Ovary (tissue), 7 donors: ENCODE measurements at regions not wholly inside any gene's neighbourhood (a gene's known extent, or its start where the extent isn't known, plus 50 kb on each side); places are given as distances from the start of the nearest gene placed in this dataset.

Experiments
- DNase-seq, 5 donors: peaks; one replicate each; pipeline ENCODE4 v3.0.0-alpha.2; 2019 to 2020
- H3K27ac ChIP-seq, 2 donors: fragments of 200-600 bp; one replicate each; pipeline versions ENCODE4 v1.5.1 to v1.8.0; 2019 to 2022
- H3K27me3 ChIP-seq: fragments of 200-600 bp; one replicate; pipeline ENCODE4 v1.8.0; 2022
- H3K36me3 ChIP-seq: fragments of 200-600 bp; sonication (generic); one replicate; pipeline ENCODE4 v1.5.1; 2019
- H3K4me1 ChIP-seq: one replicate; pipeline ENCODE4 v1.8.1; 2013; ENCODE audit warnings: mild to moderate bottlenecking, moderate library complexity; ENCODE audit not compliant: insufficient read depth
- H3K4me3 ChIP-seq: fragments of 200-600 bp; sonication (generic); one replicate; pipeline ENCODE4 v1.5.1; 2017
- H3K9me3 ChIP-seq, 2 donors: fragments of 200-600 bp in 1 of 2; sonication (generic) in 1 of 2; one replicate each; pipeline versions ENCODE4 v1.5.1 to v1.8.1; 2013 to 2019; ENCODE audit warnings: mild to moderate bottlenecking in 1 of 2, moderate library complexity in 1 of 2
- EP300 ChIP-seq: sonication (generic); formaldehyde crosslinking; IDR thresholded peaks from one replicate; pipeline ENCODE4 v1.6.1; 2017; ENCODE audit warnings: antibody characterized with exemption
- POLR2A ChIP-seq: fragments of 450-650 bp; IDR thresholded peaks from one replicate; pipeline ENCODE4 v1.6.1; 2017; ENCODE audit warnings: antibody characterized with exemption, mild to moderate bottlenecking, moderate library complexity
- WGBS, 3 donors: extraction: QIAGEN DNeasy Blood & Tissue Kit in 1 of 3; methylation state at CpG; one replicate each; pipeline versions ENCODE4 v1.1.5 to v1.1.7; 2013 to 2017; 5-methylcytosine and 5-hydroxymethylcytosine counted together
- intact Hi-C, 4 donors: fragments of 100-400 bp; cut with DNase I; formaldehyde crosslinking; loops; one replicate each; pipeline versions ENCODE4 v1.11.0 to v1.15.1; 2022 to 2023
- TF ChIP-seq, protein P1 (sequence below), 3 donors: fragments of 450-650 bp in 2 of 3; fragments of 200-600 bp in 1 of 3; IDR thresholded peaks; one replicate each; pipeline versions ENCODE4 v1.5.1 to v1.8.0; 2016 to 2022; ENCODE audit warnings: antibody characterized with exemption in 3 of 3, mild to moderate bottlenecking in 1 of 3
- donor health status: DM: no; HTN: no; CAD: no; lungs with moderate emphysema.
- donor health status: DM: no; HTN: no; CAD: no.
- donor health status: Bipolar disorder and iron deficiency.
- donor health status: DM: no; HTN: no; CAD: no.
- donor health status: DM: yes; HTN: yes; CAD: no.

DNA sequence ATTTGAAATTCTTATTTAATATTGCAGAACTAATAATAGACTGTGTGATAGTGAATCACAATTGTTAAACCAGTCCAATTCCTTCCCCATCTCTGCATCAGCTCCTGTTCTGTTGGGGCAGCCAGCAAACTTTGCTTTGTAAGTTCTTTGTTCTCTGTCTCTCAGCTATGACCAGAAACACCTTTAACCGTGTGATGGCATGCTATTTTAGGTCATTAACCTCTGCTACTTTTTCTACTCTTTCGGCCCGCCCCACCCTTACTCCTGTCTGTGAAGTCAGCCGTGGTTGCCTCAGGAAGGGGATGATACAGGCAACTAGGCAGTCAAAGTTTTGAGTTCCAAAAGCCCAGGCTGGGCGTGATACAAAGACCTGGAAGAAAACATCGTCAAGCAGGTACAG, 51.3 kb upstream of the EGFL6 start:
- TF ChIP-seq, protein P1, sequence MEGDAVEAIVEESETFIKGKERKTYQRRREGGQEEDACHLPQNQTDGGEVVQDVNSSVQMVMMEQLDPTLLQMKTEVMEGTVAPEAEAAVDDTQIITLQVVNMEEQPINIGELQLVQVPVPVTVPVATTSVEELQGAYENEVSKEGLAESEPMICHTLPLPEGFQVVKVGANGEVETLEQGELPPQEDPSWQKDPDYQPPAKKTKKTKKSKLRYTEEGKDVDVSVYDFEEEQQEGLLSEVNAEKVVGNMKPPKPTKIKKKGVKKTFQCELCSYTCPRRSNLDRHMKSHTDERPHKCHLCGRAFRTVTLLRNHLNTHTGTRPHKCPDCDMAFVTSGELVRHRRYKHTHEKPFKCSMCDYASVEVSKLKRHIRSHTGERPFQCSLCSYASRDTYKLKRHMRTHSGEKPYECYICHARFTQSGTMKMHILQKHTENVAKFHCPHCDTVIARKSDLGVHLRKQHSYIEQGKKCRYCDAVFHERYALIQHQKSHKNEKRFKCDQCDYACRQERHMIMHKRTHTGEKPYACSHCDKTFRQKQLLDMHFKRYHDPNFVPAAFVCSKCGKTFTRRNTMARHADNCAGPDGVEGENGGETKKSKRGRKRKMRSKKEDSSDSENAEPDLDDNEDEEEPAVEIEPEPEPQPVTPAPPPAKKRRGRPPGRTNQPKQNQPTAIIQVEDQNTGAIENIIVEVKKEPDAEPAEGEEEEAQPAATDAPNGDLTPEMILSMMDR (IDR thresholded peaks at IDR 0.05), result no peak
- no peak for TF ChIP-seq POLR2A
- TF ChIP-seq EP300, result no peak
- no peaks in the 10 kb centered on the region for H3K4me1 ChIP-seq
- no peaks in the 10 kb centered on the region for H3K27me3 ChIP-seq
- H3K27ac ChIP-seq, result no peak overlapping the region
- H3K36me3 ChIP-seq, result no peaks in the 10 kb centered on the region
- no peak overlapping the region for H3K4me3 ChIP-seq
- DNase-seq, result no peak
- WGBS, 3 donors, result 75 to 84% (median 76%) methylated on average over 6 of the region's 6 CpGs
- no peaks in the 10 kb centered on the region for H3K9me3 ChIP-seq
- intact Hi-C loops, result no loop called here

DNA sequence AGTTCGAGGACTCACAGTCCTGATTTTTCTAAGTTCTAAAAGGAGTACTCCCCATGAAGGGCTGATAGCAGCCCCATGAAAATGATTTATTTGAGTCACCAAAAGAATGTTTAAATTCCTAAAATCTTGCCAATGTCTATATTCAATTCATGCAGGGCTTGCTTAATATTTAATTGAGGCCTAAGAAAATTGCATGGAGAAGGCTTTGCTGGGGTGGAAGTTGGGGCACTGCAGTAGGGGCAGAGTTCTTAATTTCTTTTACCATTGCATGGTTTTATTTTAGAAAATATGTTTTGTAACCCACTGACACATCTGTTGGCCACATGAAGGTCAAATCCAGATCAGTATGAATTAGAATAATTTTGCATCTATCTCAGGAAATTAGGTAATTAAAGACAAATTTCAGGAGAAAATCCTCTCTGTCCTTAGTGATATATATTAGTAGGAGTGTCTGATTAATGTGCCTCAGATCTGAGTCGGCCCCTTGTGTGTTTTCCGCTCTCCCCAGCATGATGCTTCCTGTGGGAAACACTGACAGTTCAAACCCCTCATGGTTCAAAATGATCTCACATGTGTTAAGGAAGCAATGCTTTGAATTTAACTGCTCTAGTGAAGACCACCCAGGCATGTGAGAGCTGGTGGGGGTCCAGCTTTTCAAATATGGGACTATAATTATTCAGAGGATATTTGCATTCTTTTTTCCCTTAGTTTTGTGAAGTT, 54.0 kb upstream of the EGFL6 start:
- intact Hi-C loops, result no loop called here
- no peak for DNase-seq
- Histone ChIP-seq H3K4me1 (no peaks in the 10 kb centered on the region), H3K4me3 (no peak overlapping the region), H3K36me3 (no peaks in the 10 kb centered on the region), H3K9me3 (no peaks in the 10 kb centered on the region), H3K27me3 (no peaks in the 10 kb centered on the region), H3K27ac (no peak overlapping the region)
- TF ChIP-seq POLR2A (no peak), EP300 (no peak)
- TF ChIP-seq, protein P1 (IDR thresholded peaks at IDR 0.05), result no peak
- WGBS, 3 donors, result 66 to 76% (median 70%) methylated on average over 3 of the region's 3 CpGs

DNA sequence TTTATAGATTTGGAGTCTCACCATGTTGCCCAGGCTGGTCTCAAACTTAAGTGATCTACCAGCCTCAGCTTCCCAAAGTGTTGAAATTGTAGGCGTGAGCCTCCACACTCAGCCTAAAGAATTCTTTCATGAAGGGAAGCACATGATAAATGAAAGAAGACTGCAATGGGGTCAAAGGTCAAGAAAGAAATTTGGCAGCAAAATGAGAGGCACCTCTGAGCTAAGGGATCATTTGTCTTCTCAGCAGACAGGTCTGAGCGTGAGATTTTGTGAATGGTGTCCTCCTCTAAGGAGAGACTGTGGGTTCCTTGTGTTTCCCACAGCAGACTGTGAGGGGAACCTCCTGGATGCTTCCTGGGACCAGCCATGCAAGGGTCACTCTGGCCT, 57.5 kb upstream of the EGFL6 start:
- Histone ChIP-seq H3K9me3 (no peaks in the 10 kb centered on the region), H3K4me1 (no peaks in the 10 kb centered on the region), H3K27me3 (no peaks in the 10 kb centered on the region), H3K4me3 (no peak overlapping the region), H3K36me3 (no peaks in the 10 kb centered on the region), H3K27ac (no peak overlapping the region)
- TF ChIP-seq POLR2A (no peak), EP300 (no peak)
- TF ChIP-seq, protein P1 (IDR thresholded peaks at IDR 0.05), result no peak
- DNase-seq, result no peak
- WGBS, 3 donors, result 58 to 72% (median 71%) methylated on average over 2 of the region's 2 CpGs
- intact Hi-C loops, result no loop called here

DNA sequence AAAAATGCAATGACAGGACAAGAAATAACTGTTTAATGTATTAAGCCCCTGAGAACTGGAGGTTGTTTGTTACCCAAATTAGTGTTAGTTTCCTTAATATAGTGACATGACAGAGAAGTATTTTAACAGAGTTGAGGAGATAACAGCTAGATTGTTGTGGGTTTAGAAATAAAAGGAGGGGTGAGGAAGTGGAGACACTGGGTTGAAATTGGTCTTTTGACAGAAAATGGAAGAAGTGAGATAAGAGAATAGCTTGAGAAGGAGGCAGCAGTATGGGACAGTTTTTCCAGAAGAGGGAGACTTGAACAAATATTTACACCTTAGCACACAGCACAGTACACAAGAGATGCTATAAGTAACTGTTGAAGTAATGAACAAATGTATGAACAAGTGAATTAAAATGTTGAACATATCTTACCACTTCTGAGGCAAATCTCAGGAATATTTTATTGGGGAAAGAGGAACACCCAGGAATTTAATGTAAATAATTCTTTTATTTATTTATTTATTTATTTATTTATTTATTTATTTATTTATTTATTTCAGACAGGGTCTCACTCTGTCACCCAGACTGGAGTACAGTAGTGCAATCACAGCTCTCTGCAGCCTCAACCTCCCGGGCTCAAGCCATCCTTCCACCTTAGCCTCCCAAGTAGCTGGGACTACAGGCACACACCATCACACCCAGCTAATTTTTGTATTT, 58.0 kb upstream of the EGFL6 start:
- no peak for DNase-seq
- H3K36me3 ChIP-seq, result no peaks in the 10 kb centered on the region
- intact Hi-C loops, result no loop called here
- no peak overlapping the region for H3K27ac ChIP-seq
- no peak for TF ChIP-seq POLR2A
- no peak for TF ChIP-seq EP300
- TF ChIP-seq, protein P1 (IDR thresholded peaks at IDR 0.05), result no peak
- H3K4me3 ChIP-seq, result no peak overlapping the region
- H3K9me3 ChIP-seq, result no peaks in the 10 kb centered on the region
- H3K27me3 ChIP-seq, result no peaks in the 10 kb centered on the region
- H3K4me1 ChIP-seq, result no peaks in the 10 kb centered on the region
- 91 to 95% (median 91%) methylated on average over 1 of the region's 1 CpG for WGBS, 3 donors
